Adrenal gland (tissue), 5 donors: ENCODE measurements at regions not wholly inside any gene's neighbourhood (a gene's known extent, or its start where the extent isn't known, plus 50 kb on each side); places are given as distances from the start of the nearest gene placed in this dataset.

Experiments
- POLR2A ChIP-seq, 2 donors: fragments of 450-650 bp; IDR thresholded peaks; one replicate each; pipeline ENCODE4 v1.6.1; 2017; ENCODE audit warnings: antibody characterized with exemption in 2 of 2, mild to moderate bottlenecking in 2 of 2, moderate library complexity in 1 of 2
- TF ChIP-seq, protein P1 (sequence below), 6 experiments: fragments of 450-650 bp in 4 of 6; fragments of 200-600 bp in 2 of 6; sonication (generic) in 1 of 6; IDR thresholded peaks; 1 replicate in 5 of 6; 2 replicates in 1 of 6; pipeline versions ENCODE4 v1.5.1 to v1.8.0; 2016 to 2021; ENCODE audit warnings: antibody characterized with exemption in 6 of 6, mild to moderate bottlenecking in 2 of 6, moderate library complexity in 1 of 6
- donor health status: DM: no; HTN: no; CAD: no.

DNA sequence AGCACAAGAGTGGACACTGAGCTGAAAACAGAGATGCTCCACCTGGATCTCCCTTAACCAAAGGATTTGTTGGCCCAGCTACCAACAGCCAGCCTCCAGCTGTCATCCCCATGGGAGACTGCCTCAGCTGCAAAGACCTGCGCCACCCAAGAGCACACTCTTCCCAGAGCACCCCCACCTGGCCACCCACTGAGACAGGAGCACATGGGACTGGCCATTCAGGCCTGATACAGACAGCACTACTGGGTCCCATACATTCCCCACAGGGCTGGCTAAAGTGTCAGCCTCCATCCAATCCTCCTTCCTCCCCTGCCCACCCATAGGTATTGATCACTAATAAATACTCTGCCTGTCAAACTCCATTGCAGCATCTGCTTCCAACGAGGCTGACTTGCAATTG, 241.5 kb downstream of the BCL11B start:
- TF ChIP-seq, protein P1, sequence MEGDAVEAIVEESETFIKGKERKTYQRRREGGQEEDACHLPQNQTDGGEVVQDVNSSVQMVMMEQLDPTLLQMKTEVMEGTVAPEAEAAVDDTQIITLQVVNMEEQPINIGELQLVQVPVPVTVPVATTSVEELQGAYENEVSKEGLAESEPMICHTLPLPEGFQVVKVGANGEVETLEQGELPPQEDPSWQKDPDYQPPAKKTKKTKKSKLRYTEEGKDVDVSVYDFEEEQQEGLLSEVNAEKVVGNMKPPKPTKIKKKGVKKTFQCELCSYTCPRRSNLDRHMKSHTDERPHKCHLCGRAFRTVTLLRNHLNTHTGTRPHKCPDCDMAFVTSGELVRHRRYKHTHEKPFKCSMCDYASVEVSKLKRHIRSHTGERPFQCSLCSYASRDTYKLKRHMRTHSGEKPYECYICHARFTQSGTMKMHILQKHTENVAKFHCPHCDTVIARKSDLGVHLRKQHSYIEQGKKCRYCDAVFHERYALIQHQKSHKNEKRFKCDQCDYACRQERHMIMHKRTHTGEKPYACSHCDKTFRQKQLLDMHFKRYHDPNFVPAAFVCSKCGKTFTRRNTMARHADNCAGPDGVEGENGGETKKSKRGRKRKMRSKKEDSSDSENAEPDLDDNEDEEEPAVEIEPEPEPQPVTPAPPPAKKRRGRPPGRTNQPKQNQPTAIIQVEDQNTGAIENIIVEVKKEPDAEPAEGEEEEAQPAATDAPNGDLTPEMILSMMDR (IDR thresholded peaks at IDR 0.05) = no peak
- no peak for TF ChIP-seq POLR2A (IDR thresholded peaks at IDR 0.05)
